Endothelial cell of umbilical vein (primary cell): ENCODE measurements at regions not wholly inside any gene's neighbourhood (a gene's known extent, or its start where the extent isn't known, plus 50 kb on each side); places are given as distances from the start of the nearest gene placed in this dataset.

Source experiments
- EZH2 ChIP-seq: IDR thresholded peaks from 2 replicates; pipeline ENCODE4 v1.6.1; 2012; ENCODE audit warnings: borderline replicate concordance, low read depth, mild to moderate bottlenecking, moderate library complexity, low read length, inconsistent platforms; ENCODE audit not compliant: severe bottlenecking
- FOS ChIP-seq: IDR thresholded peaks from 2 replicates; pipeline ENCODE4 v1.6.1; 2011; ENCODE audit warnings: mild to moderate bottlenecking, low read length, moderate library complexity, borderline replicate concordance; ENCODE audit not compliant: insufficient read depth
- GATA2 ChIP-seq: IDR thresholded peaks from 2 replicates; pipeline ENCODE4 v1.7.0; 2011; ENCODE audit warnings: low read depth, mild to moderate bottlenecking, moderate library complexity, mixed read lengths, low read length; ENCODE audit not compliant: insufficient read length, insufficient read depth
- JUN ChIP-seq: IDR thresholded peaks from 2 replicates; pipeline ENCODE4 v1.6.1; 2011; ENCODE audit warnings: borderline replicate concordance, low read depth; ENCODE audit not compliant: insufficient read length, insufficient read depth
- MYC ChIP-seq: IDR thresholded peaks from one replicate; pipeline ENCODE4 v1.6.1; 2011; ENCODE audit warnings: mild to moderate bottlenecking, low read depth, low read length
- POLR2A ChIP-seq: IDR thresholded peaks from 2 replicates; pipeline ENCODE4 v1.6.1; 2012; ENCODE audit warnings: low read depth, mild to moderate bottlenecking, control low read depth, low read length
- POLR2AphosphoS5 ChIP-seq: IDR thresholded peaks from 2 replicates; pipeline ENCODE4 v1.6.1; 2012; ENCODE audit warnings: low read depth, mild to moderate bottlenecking, control low read depth, low read length, moderate library complexity; ENCODE audit not compliant: insufficient read depth
- TF ChIP-seq, protein P1 (sequence below), 2 donors: IDR thresholded peaks; 1 replicate in 1 of 2; 2 replicates in 1 of 2; pipeline ENCODE4 v1.5.1; 2011; ENCODE audit warnings: low read length in 2 of 2, mild to moderate bottlenecking in 2 of 2, moderate library complexity in 2 of 2, control low read depth in 1 of 2, inconsistent platforms in 1 of 2, low read depth in 1 of 2; ENCODE audit not compliant: insufficient read depth in 1 of 2; ENCODE audit errors: extremely low read depth in 1 of 2
- TF ChIP-seq, protein P2 (sequence below): IDR thresholded peaks from 2 replicates; pipeline ENCODE4 v1.6.1; 2011; ENCODE audit not compliant: insufficient read depth, insufficient read length

DNA sequence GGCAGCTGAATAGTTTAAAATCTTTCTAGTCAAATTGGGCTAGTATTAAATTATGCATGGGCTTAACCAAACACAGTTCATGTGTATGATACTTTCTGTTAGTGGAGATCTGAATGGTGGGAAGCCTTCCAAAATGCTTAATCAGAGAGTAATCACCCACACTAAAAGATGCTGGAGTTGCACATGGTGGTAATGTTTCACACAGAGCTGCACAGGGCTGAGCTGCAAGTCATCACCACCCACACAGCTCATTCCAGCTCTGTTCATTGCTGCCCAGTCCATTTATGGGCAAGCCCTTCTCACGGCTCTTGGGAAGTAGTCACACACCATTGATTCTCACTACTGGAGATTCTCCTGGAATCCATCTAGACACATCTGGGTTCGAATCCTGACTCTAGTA is 351.5 kb upstream of the KCNN2 start:
- TF ChIP-seq, protein P1, sequence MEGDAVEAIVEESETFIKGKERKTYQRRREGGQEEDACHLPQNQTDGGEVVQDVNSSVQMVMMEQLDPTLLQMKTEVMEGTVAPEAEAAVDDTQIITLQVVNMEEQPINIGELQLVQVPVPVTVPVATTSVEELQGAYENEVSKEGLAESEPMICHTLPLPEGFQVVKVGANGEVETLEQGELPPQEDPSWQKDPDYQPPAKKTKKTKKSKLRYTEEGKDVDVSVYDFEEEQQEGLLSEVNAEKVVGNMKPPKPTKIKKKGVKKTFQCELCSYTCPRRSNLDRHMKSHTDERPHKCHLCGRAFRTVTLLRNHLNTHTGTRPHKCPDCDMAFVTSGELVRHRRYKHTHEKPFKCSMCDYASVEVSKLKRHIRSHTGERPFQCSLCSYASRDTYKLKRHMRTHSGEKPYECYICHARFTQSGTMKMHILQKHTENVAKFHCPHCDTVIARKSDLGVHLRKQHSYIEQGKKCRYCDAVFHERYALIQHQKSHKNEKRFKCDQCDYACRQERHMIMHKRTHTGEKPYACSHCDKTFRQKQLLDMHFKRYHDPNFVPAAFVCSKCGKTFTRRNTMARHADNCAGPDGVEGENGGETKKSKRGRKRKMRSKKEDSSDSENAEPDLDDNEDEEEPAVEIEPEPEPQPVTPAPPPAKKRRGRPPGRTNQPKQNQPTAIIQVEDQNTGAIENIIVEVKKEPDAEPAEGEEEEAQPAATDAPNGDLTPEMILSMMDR (IDR thresholded peaks at IDR 0.05; ENCODE audit: extremely low read depth in 1 of 2, insufficient read depth in 1 of 2, low read depth in 1 of 2, low read length in 2 of 2): no peak
- TF ChIP-seq POLR2A (no peak), EZH2 (no peak), POLR2AphosphoS5 (no peak), JUN (no peak), FOS (no peak), GATA2 (no peak), MYC (no peak)
- TF ChIP-seq, protein P2, sequence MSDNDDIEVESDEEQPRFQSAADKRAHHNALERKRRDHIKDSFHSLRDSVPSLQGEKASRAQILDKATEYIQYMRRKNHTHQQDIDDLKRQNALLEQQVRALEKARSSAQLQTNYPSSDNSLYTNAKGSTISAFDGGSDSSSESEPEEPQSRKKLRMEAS: no peak
